WTC11 (cell line): ENCODE measurements at regions not wholly inside any gene's neighbourhood (a gene's known extent, or its start where the extent isn't known, plus 50 kb on each side); places are given as distances from the start of the nearest gene placed in this dataset.

Experiments
- ARID4B ChIP-seq: sonication (generic); formaldehyde crosslinking; IDR thresholded peaks from 2 replicates; pipeline ENCODE4 v1.8.0; 2023; ENCODE audit warnings: missing genetic modification reagents, mild to moderate bottlenecking, borderline replicate concordance
- CBFB ChIP-seq: sonication (generic); formaldehyde crosslinking; IDR thresholded peaks from 2 replicates; pipeline ENCODE4 v1.8.1; 2022; ENCODE audit warnings: mild to moderate bottlenecking, low read depth, missing genetic modification reagents
- CREB1 ChIP-seq: sonication (generic); formaldehyde crosslinking; IDR thresholded peaks from 2 replicates; pipeline ENCODE4 v1.8.0; 2023; ENCODE audit warnings: mild to moderate bottlenecking, missing genetic modification reagents
- CTCF ChIP-seq: fragments of 200-600 bp; IDR thresholded peaks from 2 replicates; pipeline ENCODE4 v1.8.0; 2022; ENCODE audit warnings: antibody characterized with exemption
- ESRRA ChIP-seq: sonication (generic); formaldehyde crosslinking; IDR thresholded peaks from 2 replicates; pipeline ENCODE4 v1.8.1; 2022; ENCODE audit warnings: mild to moderate bottlenecking, missing genetic modification reagents, borderline replicate concordance
- ETV6 ChIP-seq: sonication (generic); formaldehyde crosslinking; IDR thresholded peaks from 2 replicates; pipeline ENCODE4 v1.8.1; 2022; ENCODE audit warnings: mild to moderate bottlenecking, missing genetic modification reagents
- FOXK1 ChIP-seq: sonication (generic); formaldehyde crosslinking; IDR thresholded peaks from 2 replicates; pipeline ENCODE4 v1.8.0; 2022; ENCODE audit warnings: mild to moderate bottlenecking, moderate library complexity, missing genetic modification reagents
- MAX ChIP-seq: sonication (generic); formaldehyde crosslinking; IDR thresholded peaks from 2 replicates; pipeline ENCODE4 v1.8.0; 2022; ENCODE audit warnings: mild to moderate bottlenecking, missing genetic modification reagents
- MLX ChIP-seq: sonication (generic); formaldehyde crosslinking; IDR thresholded peaks from 2 replicates; pipeline ENCODE4 v1.8.1; 2023; ENCODE audit warnings: mild to moderate bottlenecking, missing genetic modification reagents, moderate library complexity
- MXD4 ChIP-seq: fragments of 250-450 bp; sonication (Bioruptor Pico); IDR thresholded peaks from 2 replicates; pipeline ENCODE4 v1.8.0; 2021; ENCODE audit warnings: mild to moderate bottlenecking, moderate library complexity, borderline replicate concordance
- PREB ChIP-seq: sonication (generic); formaldehyde crosslinking; IDR thresholded peaks from 2 replicates; pipeline ENCODE4 v1.8.1; 2022; ENCODE audit warnings: mild to moderate bottlenecking, missing genetic modification reagents, moderate library complexity, borderline replicate concordance
- TCF7 ChIP-seq: sonication (generic); formaldehyde crosslinking; IDR thresholded peaks from 2 replicates; pipeline ENCODE4 v1.8.0; 2022; ENCODE audit warnings: mild to moderate bottlenecking, low read depth, missing genetic modification reagents, moderate library complexity
- TEAD4 ChIP-seq: sonication (generic); formaldehyde crosslinking; IDR thresholded peaks from 2 replicates; pipeline ENCODE4 v1.8.0; 2022; ENCODE audit warnings: mild to moderate bottlenecking, missing genetic modification reagents
- TP53 ChIP-seq: sonication (generic); formaldehyde crosslinking; IDR thresholded peaks from 2 replicates; pipeline ENCODE4 v1.8.1; 2023; ENCODE audit warnings: mild to moderate bottlenecking, missing genetic modification reagents

- TF ChIP-seq CTCF: no peak
- no peak for TF ChIP-seq TEAD4 (CRISPR knock-in tag)
- no peak for TF ChIP-seq FOXK1 (CRISPR knock-in tag)
- TF ChIP-seq ARID4B: no peak
- TF ChIP-seq MXD4 (CRISPR knock-in tag): no peak
- TF ChIP-seq MLX (CRISPR knock-in tag): no peak
- no peak for TF ChIP-seq TP53 (CRISPR knock-in tag)
- no peak for TF ChIP-seq ESRRA
- no peak for TF ChIP-seq TCF7 (CRISPR knock-in tag)
- TF ChIP-seq MAX (CRISPR knock-in tag): no peak
- no peak for TF ChIP-seq CREB1
- TF ChIP-seq ETV6: no peak
- no peak for TF ChIP-seq CBFB (CRISPR knock-in tag)
- no peak for TF ChIP-seq PREB (CRISPR knock-in tag)
Observed at GRCh38 chrX:151818828-151819227, 84.3 kb downstream of the CNGA2 start.
